ENCODE measurements at regions not wholly inside any gene's neighbourhood (a gene's known extent, or its start where the extent isn't known, plus 50 kb on each side); places are given as distances from the start of the nearest gene placed in this dataset.
"Not testable (repeated sequence)": the region's sequence is repeated elsewhere in the genome, so short reads cannot be mapped to it uniquely, and the experiment has no call there.

DNA sequence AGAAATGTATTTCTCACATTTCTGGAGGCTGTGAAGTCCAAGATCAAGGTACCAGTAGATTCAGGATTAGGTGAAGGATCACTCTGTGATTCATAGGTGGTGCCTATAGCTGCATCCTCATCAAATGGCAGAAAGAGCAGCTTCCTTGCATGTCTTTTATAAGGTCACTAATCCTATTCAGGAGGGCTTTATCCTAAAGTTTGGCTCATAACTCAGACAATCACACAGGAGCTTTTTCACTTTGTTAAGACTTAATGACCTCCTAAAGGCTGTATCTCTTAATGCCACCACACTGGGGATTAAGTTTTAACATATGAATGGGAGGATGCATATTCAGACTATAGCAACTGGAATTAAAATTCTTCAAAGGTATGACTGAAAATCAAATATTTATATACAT lies 861.1 kb downstream of the DACH1 start:
- Histone ChIP-seq H3K4me1 (ENCODE audit: low read length) (no peaks in the 10 kb centered on the region), H3K4me2 (ENCODE audit: low read depth, low read length, poor library complexity, severe bottlenecking) (no peak overlapping the region), H3K27me3 (ENCODE audit: low read length) (no peaks in the 10 kb centered on the region), H4K20me1 (ENCODE audit: insufficient read depth, low read depth, low read length) (no peaks in the 10 kb centered on the region), H2AFZ (ENCODE audit: low read length) (no peak overlapping the region), H3K9ac (ENCODE audit: low read length) (no peak overlapping the region), H3K9me3 (ENCODE audit: low read length) (no peaks in the 10 kb centered on the region), H3K36me3 (ENCODE audit: insufficient read depth, low read length) (no peaks in the 10 kb centered on the region), H3K4me3 (ENCODE audit: low read length) (no peak overlapping the region), H3K79me2 (ENCODE audit: low read length) (no peaks in the 10 kb centered on the region), H3K27ac (ENCODE audit: low read length) (no peak overlapping the region), H3K9me2 (replicated peaks; ENCODE audit: insufficient read depth, low read length) (no peaks in the 10 kb centered on the region)
- no peak for DNase-seq

DNA sequence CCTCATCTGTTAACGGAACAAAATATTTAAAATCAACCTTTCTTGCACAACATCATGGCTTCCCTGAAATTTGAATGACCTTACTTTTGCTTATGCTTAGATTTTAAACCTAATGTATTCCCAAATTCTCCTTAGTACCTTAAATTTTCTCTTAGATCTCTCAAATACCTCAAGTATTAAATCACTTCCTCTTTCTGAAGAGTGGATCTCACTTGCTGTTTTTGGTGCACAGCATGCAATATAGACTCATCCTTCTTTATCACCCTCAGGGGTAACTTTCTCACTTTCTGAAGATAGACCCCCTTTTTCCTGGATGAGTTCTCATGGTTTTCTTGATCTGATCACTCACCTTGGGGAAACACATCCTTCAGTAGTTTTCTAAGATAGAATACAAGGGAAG lies 871.7 kb downstream of the DACH1 start:
- Histone ChIP-seq H3K4me2 (ENCODE audit: low read depth, low read length, poor library complexity, severe bottlenecking) (no peak overlapping the region), H3K4me3 (ENCODE audit: low read length) (no peak overlapping the region), H3K9ac (ENCODE audit: low read length) (no peak overlapping the region), H3K9me2 (replicated peaks; ENCODE audit: insufficient read depth, low read length) (no peaks in the 10 kb centered on the region), H2AFZ (ENCODE audit: low read length) (no peak overlapping the region), H3K36me3 (ENCODE audit: insufficient read depth, low read length) (no peaks in the 10 kb centered on the region), H4K20me1 (ENCODE audit: insufficient read depth, low read depth, low read length) (no peaks in the 10 kb centered on the region), H3K27ac (ENCODE audit: low read length) (no peak overlapping the region), H3K27me3 (ENCODE audit: low read length) (no peaks in the 10 kb centered on the region), H3K4me1 (ENCODE audit: low read length) (no peaks in the 10 kb centered on the region), H3K79me2 (ENCODE audit: low read length) (no peaks in the 10 kb centered on the region), H3K9me3 (ENCODE audit: low read length) (peaks cover 12% of the 10 kb centered on the region; the same call in 1 of the 2 replicates)
- no peak for DNase-seq

DNA sequence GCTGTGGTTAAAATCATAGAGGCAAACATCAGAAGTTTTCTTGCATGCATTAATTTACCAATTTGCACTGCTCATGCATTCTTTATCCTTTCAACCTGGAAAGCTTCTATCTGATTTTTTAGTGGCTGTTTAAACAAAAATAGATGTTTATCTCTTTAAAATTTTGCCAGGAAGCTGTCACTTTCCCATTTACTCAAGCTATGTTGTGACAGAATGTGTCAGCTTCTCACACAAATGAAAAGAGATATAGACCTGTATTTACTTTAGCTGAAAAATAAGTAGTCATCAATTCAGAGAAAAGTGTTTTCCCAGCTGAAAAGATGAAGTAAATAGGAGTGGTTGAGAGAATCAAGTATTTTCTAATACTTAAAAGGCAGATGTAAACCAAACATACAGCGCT lies 872.8 kb downstream of the DACH1 start:
- Histone ChIP-seq H3K36me3 (ENCODE audit: insufficient read depth, low read length) (no peaks in the 10 kb centered on the region), H2AFZ (ENCODE audit: low read length) (no peak overlapping the region), H3K4me1 (ENCODE audit: low read length) (no peaks in the 10 kb centered on the region), H3K9me2 (replicated peaks; ENCODE audit: insufficient read depth, low read length) (no peaks in the 10 kb centered on the region), H3K4me2 (ENCODE audit: low read depth, low read length, poor library complexity, severe bottlenecking) (no peak overlapping the region), H3K27me3 (ENCODE audit: low read length) (no peaks in the 10 kb centered on the region), H4K20me1 (ENCODE audit: insufficient read depth, low read depth, low read length) (no peaks in the 10 kb centered on the region), H3K9me3 (ENCODE audit: low read length) (peaks cover 10% of the 10 kb centered on the region; the same call in 1 of the 2 replicates), H3K9ac (ENCODE audit: low read length) (no peak overlapping the region), H3K27ac (ENCODE audit: low read length) (no peak overlapping the region), H3K79me2 (ENCODE audit: low read length) (no peaks in the 10 kb centered on the region), H3K4me3 (ENCODE audit: low read length) (no peak overlapping the region)
- no peak for DNase-seq

DNA sequence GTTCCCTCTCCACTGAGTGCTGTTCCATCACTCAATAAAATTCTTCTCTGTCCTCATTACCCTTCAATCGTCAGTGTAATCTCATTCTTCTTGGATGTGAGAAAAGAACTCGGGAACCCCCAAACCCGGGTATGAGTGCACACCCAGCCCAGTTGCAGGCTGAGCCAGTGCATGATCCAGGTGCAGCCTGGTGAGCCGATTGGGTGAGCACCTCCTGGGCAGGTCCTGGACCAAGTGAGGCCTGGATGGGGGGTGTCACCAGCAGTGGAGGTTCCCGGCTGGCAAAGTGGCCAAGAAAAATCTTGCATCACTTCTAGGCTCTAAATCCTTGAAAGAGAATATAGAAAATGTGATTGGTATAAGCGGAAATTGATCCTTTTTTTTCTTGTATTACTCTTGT lies 878.8 kb upstream of the KLHL1 start:
- Histone ChIP-seq H3K9me2 (replicated peaks; ENCODE audit: insufficient read depth, low read length) (no peaks in the 10 kb centered on the region), H3K27ac (ENCODE audit: low read length) (no peak overlapping the region), H3K9me3 (ENCODE audit: low read length) (peaks cover 5% of the 10 kb centered on the region; the same call in 1 of the 2 replicates), H3K79me2 (ENCODE audit: low read length) (no peaks in the 10 kb centered on the region), H3K27me3 (ENCODE audit: low read length) (no peaks in the 10 kb centered on the region), H3K36me3 (ENCODE audit: insufficient read depth, low read length) (no peaks in the 10 kb centered on the region), H3K9ac (ENCODE audit: low read length) (no peak overlapping the region), H3K4me3 (ENCODE audit: low read length) (no peak overlapping the region), H3K4me1 (ENCODE audit: low read length) (no peaks in the 10 kb centered on the region), H3K4me2 (ENCODE audit: low read depth, low read length, poor library complexity, severe bottlenecking) (no peak overlapping the region), H4K20me1 (ENCODE audit: insufficient read depth, low read depth, low read length) (no peaks in the 10 kb centered on the region), H2AFZ (ENCODE audit: low read length) (no peak overlapping the region)
- no peak for DNase-seq

DNA sequence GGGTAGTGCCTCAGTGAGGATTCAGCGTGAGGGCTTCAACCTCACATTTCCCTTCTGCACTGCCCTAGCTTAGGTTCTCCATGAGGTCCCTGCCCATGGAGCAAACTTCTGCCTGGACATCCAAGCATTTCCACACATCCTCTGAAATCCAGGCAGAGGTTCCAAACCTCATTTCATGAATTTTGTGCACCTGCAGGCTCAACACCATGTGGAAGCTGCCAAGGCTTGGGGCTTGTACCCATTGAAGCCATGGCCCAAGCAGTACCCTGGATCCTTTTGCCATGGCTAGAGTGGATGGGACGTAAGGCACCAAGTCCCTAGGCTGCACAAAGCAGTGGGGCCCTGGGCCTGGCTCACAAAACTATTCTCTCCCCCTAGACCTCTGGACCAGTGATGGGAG lies 877.1 kb upstream of the KLHL1 start:
- no peaks in the 10 kb centered on the region for H3K4me1 ChIP-seq (ENCODE audit: low read length)
- H3K4me3 ChIP-seq (ENCODE audit: low read length) = no peak overlapping the region
- H3K9ac ChIP-seq (ENCODE audit: low read length) = no peak overlapping the region
- H3K36me3 ChIP-seq (ENCODE audit: insufficient read depth, low read length) = no peaks in the 10 kb centered on the region
- H3K79me2 ChIP-seq (ENCODE audit: low read length) = no peaks in the 10 kb centered on the region
- no peak overlapping the region for H2AFZ ChIP-seq (ENCODE audit: low read length)
- H3K9me3 ChIP-seq (ENCODE audit: low read length) = no peaks in the 10 kb centered on the region; the same call in 1 of the 2 replicates
- H3K9me2 ChIP-seq (replicated peaks; ENCODE audit: insufficient read depth, low read length) = no peaks in the 10 kb centered on the region
- H3K27me3 ChIP-seq (ENCODE audit: low read length) = no peaks in the 10 kb centered on the region
- H3K27ac ChIP-seq (ENCODE audit: low read length) = no peak overlapping the region
- no peak overlapping the region for H3K4me2 ChIP-seq (ENCODE audit: low read depth, low read length, poor library complexity, severe bottlenecking)
- no peak for DNase-seq
- H4K20me1 ChIP-seq (ENCODE audit: insufficient read depth, low read depth, low read length) = no peaks in the 10 kb centered on the region

DNA sequence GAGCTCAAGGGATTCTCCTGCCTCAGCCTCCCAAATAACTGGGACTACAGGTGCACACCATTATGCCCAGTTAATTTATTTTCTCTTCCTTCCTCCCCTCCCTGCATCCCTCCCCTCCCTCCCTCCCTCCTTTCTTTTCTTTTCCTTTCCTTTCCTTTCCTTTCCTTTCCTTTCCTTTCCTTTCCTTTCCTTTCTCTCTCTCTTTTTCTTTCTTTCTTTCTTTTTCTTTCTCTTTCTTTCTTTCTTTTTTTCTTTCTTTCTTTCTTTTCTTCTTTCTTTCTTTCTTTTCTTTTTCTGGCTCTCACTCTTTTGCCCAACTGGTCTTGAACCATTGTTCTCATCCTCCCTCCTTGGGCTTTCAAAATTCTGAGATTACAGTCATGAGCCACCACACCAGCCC lies 873.0 kb upstream of the KLHL1 start:
- H3K27ac ChIP-seq (ENCODE audit: low read length); H3K79me2 ChIP-seq (ENCODE audit: low read length); H3K36me3 ChIP-seq (ENCODE audit: insufficient read depth, low read length): not testable (repeated sequence)

DNA sequence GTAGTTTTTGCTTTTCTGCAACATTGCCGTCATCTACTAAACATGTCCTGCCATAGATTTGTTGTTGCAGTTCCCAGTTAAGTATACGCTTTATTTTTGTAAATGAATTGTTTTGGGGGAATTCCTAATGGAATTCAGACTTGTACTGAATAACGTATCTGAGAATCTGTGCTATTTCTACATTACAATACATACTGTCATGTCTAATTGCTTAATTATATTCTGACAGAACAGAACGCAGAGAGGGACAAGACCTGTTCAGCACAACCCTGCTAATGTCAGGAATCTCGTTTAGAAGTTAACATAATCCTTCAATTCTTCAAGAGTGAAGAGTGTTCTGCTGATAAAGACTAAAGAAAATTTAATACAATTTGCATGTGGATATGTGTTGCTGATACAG lies 861.1 kb upstream of the KLHL1 start:
- Histone ChIP-seq H3K9me2 (replicated peaks; ENCODE audit: insufficient read depth, low read length) (no peaks in the 10 kb centered on the region), H3K27me3 (ENCODE audit: low read length) (no peaks in the 10 kb centered on the region), H3K4me1 (ENCODE audit: low read length) (no peaks in the 10 kb centered on the region), H4K20me1 (ENCODE audit: insufficient read depth, low read depth, low read length) (no peaks in the 10 kb centered on the region), H2AFZ (ENCODE audit: low read length) (no peak overlapping the region), H3K9ac (ENCODE audit: low read length) (no peak overlapping the region), H3K4me3 (ENCODE audit: low read length) (no peak overlapping the region), H3K27ac (ENCODE audit: low read length) (no peak overlapping the region), H3K79me2 (ENCODE audit: low read length) (no peaks in the 10 kb centered on the region), H3K4me2 (ENCODE audit: low read depth, low read length, poor library complexity, severe bottlenecking) (no peak overlapping the region), H3K36me3 (ENCODE audit: insufficient read depth, low read length) (no peaks in the 10 kb centered on the region), H3K9me3 (ENCODE audit: low read length) (peaks cover 3% of the 10 kb centered on the region; the same call in 1 of the 2 replicates)
- no peak for DNase-seq

More for the DNA sequence above, 873.0 kb upstream of the KLHL1 start:
- not testable (repeated sequence) for H3K9me3 ChIP-seq (ENCODE audit: low read length); H3K4me1 ChIP-seq (ENCODE audit: low read length); H4K20me1 ChIP-seq (ENCODE audit: insufficient read depth, low read depth, low read length); H3K4me3 ChIP-seq (ENCODE audit: low read length); H3K9me2 ChIP-seq (replicated peaks; ENCODE audit: insufficient read depth, low read length); DNase-seq; H3K27me3 ChIP-seq (ENCODE audit: low read length); H3K4me2 ChIP-seq (ENCODE audit: low read depth, low read length, poor library complexity, severe bottlenecking); H3K9ac ChIP-seq (ENCODE audit: low read length); H2AFZ ChIP-seq (ENCODE audit: low read length)

DNA sequence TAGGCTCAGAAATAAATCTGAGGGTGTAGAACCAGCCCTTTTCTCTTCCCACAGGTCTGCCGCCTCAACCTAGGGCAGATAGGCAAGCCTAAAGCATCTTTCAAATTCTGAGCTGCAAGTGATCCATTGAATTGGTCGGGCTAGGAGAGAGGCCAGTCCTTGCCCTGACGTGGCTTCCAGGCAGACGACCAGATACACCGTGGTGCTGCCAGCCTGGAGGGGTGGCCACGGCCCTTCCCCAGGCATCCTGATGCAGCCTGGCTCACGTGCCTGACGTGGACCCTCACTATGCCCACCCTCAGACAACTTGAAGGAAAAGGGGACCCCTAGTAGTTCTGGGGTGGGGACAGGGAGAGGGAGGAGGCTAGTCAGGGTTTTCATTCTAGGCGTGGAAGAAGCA lies 859.3 kb upstream of the KLHL1 start:
- Histone ChIP-seq H3K27me3 (ENCODE audit: low read length) (no peaks in the 10 kb centered on the region), H3K36me3 (ENCODE audit: insufficient read depth, low read length) (no peaks in the 10 kb centered on the region), H2AFZ (ENCODE audit: low read length) (no peak overlapping the region), H3K27ac (ENCODE audit: low read length) (no peak overlapping the region), H3K9ac (ENCODE audit: low read length) (no peak overlapping the region), H3K9me3 (ENCODE audit: low read length) (no peaks in the 10 kb centered on the region; the same call in 1 of the 2 replicates), H3K4me2 (ENCODE audit: low read depth, low read length, poor library complexity, severe bottlenecking) (no peak overlapping the region), H3K4me1 (ENCODE audit: low read length) (no peaks in the 10 kb centered on the region), H3K9me2 (replicated peaks; ENCODE audit: insufficient read depth, low read length) (no peaks in the 10 kb centered on the region), H4K20me1 (ENCODE audit: insufficient read depth, low read depth, low read length) (no peaks in the 10 kb centered on the region), H3K4me3 (ENCODE audit: low read length) (no peak overlapping the region), H3K79me2 (ENCODE audit: low read length) (no peaks in the 10 kb centered on the region)
- DNase-seq = no peak

DNA sequence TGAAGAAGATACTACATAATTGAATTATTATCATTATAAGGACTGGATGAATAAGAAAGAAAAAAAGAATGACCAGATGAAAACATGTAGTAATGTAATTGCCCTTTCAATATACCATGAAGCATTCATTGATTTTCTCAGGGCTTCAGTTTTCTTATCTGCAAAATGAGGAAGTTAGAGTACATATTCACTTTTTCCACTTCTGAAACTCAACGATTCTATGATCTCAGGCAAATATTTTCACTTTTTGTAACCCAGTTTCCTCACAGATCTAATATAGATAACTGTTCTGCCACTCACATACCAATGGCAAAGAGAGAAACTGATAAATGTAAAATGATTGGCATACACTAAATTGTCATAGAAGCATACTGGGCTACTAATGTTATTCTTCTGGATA lies 856.6 kb upstream of the KLHL1 start:
- Histone ChIP-seq H3K9ac (ENCODE audit: low read length) (no peak overlapping the region), H3K4me3 (ENCODE audit: low read length) (no peak overlapping the region), H3K79me2 (ENCODE audit: low read length) (no peaks in the 10 kb centered on the region), H2AFZ (ENCODE audit: low read length) (no peak overlapping the region), H3K36me3 (ENCODE audit: insufficient read depth, low read length) (no peaks in the 10 kb centered on the region), H3K9me2 (replicated peaks; ENCODE audit: insufficient read depth, low read length) (no peaks in the 10 kb centered on the region), H3K27ac (ENCODE audit: low read length) (no peak overlapping the region), H3K4me2 (ENCODE audit: low read depth, low read length, poor library complexity, severe bottlenecking) (no peak overlapping the region), H3K9me3 (ENCODE audit: low read length) (no peaks in the 10 kb centered on the region; the same call in 1 of the 2 replicates), H3K4me1 (ENCODE audit: low read length) (no peaks in the 10 kb centered on the region), H4K20me1 (ENCODE audit: insufficient read depth, low read depth, low read length) (no peaks in the 10 kb centered on the region), H3K27me3 (ENCODE audit: low read length) (no peaks in the 10 kb centered on the region)
- DNase-seq = no peak

Measured in Karpas-422 (cell line).